HG02981 (cell line): ENCODE measurements at regions not wholly inside any gene's neighbourhood (a gene's known extent, or its start where the extent isn't known, plus 50 kb on each side); places are given as distances from the start of the nearest gene placed in this dataset.
"Not testable (repeated sequence)": the region's sequence is repeated elsewhere in the genome, so short reads cannot be mapped to it uniquely, and the experiment has no call there.

ENCODE experiments used
- ATAC-seq: cut with Tn5 transposase; IDR thresholded peaks from one replicate; pipeline ENCODE4 v1.9.1; 2021; ENCODE audit warnings: mild to moderate bottlenecking, moderate library complexity; ENCODE audit not compliant: unreplicated experiment

DNA sequence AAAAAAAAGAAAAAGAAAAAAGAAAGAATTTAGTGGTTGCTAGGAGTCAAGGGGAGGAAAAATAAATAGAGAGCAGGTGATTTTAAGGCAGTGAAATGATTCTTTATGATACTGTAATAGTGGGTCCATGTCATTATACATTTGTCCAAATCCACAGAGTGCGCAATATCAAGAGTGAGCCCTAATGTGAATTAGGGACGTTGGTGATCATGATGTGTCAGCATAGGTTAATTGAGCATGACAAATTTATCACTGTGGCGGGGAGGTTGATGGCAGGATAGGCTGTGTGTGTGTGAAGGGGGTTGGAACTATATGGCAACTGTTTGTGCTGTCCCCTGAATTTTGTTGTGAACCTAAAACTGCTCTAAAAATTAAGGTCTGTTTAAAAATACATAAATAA is 357.8 kb downstream of the ICE1 start:
- no peak for ATAC-seq

DNA sequence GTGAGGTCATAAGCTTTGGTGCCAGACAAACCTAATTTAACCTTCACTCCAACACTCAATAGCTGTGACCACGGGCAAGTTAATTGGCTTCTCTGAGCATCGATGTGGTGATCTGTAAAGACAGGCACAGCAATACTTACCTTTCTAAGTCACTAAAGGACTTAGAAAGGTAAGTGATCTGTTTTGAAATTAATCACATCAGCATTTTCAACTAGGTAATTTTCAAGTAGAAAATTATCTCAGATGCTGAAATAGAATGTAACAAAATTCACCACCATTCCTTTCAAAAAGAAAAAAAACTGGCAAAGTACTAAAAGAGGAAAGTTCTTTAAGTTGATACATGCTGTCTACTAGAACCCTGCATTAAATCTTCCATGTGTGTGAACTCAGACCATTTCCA is 354.5 kb downstream of the ICE1 start:
- no peak for ATAC-seq

DNA sequence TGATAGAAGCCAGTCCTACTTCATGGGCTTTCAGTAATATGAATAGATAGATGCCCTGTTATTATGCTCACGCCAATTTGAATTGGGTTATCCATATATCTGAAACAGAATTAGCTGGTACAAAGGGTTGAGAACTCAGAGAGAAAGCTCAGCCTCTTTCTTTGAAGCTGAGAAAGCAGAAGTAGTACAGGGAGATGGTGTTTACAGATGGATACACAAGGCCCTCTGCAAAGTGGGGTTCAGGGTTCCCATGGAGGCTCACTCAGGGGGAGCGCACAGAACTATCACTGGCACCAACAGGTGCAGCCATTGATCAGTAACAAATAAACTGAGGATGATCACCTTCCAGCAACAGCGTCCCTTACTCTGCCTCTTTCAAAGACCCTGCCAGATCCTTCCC is 349.7 kb downstream of the ICE1 start:
- ATAC-seq, result no peak

DNA sequence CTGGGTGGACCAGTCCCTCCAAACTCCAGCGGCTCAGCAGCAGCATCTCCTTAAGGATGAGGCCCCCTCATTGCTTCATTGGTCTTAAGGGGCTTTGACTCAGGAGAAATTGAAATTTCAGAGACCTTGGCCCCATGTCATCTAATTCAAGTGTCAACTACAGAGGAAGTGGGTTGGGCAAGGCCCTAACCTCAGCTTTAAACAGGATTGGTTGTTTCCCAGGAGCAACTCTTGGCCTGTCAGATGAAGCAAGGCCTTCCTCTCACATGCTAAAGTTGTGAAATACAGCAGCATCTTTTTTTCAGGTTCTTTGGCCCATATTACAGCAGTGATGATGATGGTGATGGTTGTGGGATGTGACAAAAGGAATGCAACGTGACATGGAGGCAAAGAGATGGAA is 348.3 kb downstream of the ICE1 start:
- no peak for ATAC-seq

DNA sequence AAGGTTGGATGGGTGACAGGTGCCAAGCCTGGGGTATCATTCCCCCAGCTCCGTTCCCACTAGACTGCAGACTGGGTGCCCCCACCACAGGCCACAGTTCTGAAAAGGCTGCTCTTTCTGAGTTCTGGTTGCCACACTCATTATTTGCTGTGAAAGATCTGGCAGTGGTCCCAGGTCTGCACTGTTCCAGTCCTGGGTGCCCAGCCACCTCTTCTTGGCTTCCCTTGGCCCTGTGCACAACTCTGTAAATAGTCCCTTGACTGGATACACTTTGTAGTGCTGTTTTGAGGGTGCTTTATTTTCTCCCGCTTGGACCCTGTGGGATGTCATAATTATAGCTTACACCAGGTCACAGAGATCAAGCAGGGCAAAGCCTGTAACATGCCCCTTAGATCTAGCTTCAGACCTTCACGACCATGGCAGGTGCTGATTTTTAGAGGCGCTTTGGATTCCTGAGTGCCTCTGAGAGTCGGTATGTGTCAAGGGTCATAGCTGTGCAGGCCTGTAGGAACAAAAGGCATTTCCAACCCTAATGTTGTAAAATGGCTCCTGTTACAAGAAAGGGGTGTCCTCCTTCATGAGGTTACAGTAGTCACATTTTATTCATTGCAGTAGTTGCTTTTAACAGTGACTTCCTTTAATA is 344.9 kb downstream of the ICE1 start:
- ATAC-seq, result no peak

DNA sequence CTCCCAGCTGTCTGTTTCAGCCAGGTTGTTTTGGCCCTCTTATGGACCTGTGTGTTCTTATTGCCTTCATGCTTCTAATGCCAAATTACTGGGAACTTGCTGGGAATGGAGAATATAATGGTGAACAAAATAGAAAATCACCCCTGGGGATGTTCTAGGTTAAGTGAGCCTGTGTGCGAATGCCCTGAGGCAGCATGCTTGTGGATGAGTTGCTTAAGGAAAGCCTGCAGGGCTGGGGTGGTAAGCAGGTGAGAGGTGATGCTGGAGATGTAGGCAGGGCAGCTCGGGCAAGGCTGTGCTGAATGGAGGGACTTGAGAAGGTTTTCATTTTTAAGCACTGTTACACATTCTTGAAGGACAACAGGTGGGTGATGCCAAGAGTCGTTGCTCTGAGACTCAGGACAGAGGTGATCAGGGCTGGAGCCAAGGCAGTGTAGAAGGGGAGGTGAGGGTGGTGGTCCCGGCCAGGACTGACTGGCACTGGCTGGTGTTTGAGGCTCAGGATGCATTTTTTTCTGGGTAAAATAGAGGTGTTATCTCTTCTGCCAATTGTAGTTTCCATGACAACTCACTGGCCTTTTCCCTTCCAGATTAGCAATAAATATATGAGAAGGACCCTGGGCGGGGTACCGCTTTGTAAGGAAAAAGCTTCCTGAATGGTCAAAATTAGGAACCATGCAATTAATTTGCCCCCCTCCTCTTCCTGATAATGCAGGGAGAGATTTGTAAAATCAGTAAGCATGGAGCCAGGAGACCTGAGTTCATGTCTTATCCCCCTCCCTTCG is 342.8 kb downstream of the ICE1 start:
- no peak for ATAC-seq

DNA sequence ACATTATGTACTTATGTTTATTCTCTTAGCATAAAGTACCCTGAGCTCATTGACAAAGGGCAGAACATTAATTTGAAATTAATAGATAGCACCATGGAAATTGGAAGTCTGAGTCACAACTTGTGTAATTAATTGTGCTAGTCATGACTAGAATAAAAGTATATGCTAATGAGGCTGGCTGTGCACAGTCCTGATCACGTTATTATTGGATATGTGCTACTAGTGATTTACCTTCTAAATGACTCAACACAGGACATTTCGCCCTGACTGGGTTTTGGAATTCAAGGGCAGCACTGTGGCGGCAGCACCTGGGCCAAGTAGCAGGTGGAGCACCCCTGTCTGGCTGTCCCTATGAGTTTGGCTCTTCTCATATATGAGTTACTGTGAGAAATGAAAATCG is 341.8 kb downstream of the ICE1 start:
- ATAC-seq, result no peak

DNA sequence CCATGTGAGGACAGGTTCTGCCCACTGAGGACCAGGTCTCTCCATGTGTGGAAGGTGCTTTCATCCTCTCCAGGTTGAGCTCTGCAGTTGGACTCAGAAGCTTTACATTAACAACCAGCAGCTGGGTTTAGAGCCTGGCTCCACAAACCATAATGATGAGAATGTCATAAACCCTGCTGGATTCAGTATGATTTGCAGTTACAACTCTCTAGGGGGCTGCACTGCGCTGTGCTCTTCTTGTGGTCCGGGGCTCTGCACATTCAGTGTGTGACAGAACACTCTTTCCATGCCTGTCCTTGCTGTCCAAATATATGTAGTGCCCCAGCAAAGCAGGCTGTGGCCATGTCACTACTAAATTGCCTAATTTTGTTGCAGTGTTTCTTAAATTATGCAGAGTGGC is 334.3 kb downstream of the ICE1 start:
- ATAC-seq, result no peak

DNA sequence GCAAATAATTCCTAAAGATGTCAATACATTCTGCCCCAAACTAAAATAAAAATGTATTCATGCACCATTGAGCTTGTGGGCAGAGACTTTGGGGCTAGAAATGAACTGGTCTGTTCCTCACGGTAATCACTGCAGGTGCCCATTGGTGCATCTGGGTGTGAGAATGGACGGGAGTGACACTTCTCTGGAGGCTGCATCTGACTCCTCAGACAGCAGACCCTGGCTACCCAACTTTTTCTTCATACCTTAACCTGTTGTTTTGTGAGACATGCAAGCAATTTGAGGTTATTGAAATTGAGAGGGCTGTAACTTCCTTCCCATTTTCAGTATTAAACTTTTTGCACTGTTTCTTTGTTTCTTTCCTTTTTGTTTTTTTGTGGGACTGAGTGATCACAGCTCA is 333.4 kb downstream of the ICE1 start:
- peak; percentile 38 for ATAC-seq

DNA sequence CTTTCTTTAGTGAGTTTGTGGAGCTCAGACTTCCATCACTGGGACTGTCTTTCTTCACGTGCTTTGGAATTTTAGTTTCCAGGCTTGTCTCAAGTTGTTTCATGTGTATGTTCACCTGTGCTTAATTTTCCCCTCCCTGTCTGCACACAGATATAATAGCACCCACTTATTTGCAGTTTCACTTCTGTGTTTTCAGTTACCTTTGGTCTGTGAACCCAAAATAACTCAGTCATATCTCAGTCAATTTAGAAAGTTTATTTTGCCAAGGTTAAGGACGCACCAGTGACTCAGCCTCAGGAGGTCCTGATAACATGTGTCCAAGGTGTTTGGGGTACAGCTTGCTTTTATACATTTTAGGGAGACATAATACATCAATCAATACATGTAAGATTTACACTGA is 330.4 kb downstream of the ICE1 start:
- ATAC-seq, result peak; percentile 74

DNA sequence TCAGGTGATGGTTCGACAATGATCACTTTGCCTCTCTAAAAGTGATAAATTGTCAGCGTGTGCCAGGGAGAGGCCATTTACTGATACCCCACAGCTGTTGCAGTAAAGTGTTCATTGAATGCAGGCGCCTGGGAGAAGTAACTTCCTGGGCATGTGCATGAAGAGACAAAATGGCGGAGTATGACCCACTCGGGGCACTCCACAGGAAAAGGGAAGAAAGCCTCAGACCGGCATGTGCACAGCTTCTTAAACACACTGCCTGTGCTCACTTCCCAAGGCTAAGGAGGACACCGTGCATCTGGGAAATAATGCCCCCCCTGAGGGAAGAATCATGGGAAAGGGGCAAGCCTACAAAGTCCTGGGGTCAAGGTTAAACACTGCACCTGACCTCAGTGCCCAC is 329.5 kb downstream of the ICE1 start:
- ATAC-seq, result no peak

DNA sequence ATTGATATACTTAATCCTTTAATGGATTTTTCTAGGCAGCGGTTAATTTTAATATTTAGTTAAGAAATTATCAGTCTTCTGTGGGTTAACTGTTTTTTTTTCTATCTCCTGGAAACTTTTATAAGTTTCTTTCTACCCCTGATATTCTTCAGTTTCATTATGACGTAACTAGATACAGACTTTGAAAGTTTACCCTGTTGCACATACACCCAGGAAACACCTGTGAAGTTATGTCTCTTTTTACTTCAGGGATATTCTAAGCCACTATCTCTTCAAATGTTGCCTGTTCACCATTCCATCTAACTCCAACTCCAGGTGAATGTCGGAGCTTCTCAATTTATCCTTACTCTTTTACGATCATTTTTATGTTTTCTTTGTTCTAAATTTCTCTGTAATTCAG is 329.0 kb downstream of the ICE1 start:
- ATAC-seq, result peak; percentile 37

DNA sequence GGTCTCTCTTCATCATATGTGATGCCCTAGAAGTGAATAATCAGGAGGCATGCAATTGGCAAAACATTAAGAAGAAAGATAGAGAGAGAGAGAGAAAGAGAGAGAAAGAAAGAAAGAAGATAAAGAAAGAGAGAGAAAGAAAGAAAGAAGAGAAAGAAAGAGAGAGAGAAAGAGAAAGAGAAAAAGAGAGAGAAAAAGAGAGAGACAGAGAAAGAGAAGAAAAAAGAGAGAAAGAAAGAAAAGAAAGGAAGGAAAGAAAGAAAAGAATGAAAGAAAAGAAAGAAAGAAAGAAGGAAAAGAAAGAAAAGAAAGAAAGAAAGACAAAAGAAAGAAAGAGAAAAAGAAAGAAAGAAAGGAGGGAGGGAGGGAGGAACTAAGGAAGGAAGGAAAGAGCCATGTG is 318.9 kb downstream of the ICE1 start:
- no peak for ATAC-seq

DNA sequence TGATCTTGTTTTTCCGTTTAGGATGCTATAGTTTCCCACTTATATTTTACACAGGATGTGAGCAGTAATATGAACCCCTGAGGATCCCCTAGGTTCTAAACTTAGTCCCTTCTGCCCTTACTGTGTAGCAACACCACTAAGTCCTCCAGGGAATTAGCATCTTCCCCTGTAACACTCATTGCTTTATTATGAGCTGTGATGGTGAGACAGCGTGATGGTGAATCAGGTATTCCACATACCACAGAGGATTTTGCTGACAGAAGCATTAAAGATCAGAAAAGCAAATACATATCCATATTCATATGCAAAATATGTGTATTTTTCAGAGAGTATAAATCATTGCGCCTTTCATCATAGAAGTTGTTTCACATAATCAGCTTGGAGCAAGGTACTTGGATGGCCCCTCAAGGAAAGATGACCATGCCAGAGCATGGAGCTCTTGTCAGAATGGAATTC is 317.0 kb downstream of the ICE1 start:
- ATAC-seq, result no peak

DNA sequence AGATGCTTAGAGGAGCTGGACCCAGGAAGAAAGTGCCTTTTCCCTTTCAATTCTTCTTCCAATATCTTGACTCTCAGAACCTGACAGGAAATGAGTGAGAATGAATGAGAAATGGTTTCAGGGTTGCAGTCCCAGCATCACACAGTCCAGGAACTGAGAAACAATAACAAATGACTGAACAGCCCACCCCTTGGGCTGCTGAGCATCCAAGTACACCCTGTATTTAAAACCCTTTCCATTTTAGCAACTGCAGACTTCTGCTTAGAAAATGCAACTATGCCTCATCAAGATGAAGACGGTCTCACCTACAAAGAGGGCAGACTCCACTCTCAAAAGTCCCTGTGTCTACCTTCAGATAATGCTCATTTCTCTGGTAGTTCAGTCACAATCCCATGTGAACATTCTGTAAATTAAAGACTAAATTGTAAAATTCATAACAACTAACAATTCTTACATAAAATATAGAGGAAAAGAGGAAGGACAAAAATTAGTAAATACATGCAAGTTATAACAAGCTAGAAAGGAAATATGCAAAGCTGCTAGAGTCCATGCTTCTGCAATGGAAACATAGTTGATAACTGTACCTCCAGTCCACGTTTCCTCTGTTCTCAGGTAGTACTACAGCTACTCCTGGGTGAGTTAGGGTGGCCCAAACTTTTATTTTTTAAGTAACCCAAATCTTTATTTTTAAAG is 316.5 kb downstream of the ICE1 start:
- ATAC-seq, result peak; percentile 78

DNA sequence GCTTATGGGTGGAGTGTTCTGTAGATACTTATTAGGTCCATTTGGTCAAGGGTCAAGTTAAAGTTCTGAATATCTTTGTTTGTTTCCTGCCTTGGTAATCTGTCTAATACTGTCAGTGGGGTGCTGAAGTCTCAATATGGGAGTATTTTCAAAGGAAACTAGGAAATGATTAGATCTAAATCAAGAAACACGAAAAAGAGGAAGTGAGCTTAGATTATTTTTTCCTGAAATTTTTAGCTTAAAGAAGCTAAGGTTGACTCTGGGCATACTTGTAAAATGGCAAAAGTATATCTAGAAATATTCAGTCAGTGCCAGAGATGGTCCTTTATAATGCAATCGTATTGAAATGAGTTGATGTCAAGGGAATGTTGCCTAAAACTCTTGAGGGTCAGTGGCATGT is 313.5 kb downstream of the ICE1 start:
- no peak for ATAC-seq

DNA sequence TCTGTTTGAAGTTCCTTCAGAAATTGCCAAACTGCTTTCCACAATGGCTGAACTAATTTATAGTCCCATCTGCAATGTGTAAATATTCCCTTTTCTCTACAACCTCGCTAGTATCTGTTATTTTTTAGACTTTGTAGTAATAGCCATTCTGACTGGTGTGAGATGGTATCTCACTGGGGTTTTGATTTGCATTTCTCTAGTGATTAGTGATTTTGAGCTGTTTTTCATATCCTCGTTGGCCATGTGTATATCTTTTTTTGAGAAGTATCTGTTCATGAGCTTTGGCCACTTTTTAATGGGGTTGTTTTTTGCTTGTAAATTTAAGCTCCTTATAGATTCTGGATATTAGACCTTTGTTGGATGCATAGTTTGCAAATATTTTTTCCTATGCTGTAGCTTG is 310.6 kb downstream of the ICE1 start:
- not testable (repeated sequence) for ATAC-seq

DNA sequence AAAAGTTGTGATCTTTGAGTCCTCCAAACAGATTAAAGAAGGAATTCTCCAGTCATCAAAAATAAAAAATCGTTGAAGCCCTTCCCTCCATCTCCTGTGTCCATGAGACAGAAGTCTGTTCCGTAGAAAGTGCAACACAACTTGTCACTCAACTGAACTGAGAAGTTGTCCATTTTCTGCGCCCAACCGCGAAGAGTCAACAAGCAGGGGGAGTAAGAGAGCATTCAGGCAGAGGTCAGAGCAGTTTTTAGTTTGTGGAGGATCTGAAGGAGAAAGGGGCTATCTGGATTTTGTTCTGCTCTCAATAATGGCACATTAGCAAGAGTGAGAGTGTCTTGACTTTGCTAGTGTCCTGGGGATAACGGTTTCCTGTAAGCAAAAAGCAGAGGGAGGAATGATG is 303.9 kb downstream of the ICE1 start:
- no peak for ATAC-seq

DNA sequence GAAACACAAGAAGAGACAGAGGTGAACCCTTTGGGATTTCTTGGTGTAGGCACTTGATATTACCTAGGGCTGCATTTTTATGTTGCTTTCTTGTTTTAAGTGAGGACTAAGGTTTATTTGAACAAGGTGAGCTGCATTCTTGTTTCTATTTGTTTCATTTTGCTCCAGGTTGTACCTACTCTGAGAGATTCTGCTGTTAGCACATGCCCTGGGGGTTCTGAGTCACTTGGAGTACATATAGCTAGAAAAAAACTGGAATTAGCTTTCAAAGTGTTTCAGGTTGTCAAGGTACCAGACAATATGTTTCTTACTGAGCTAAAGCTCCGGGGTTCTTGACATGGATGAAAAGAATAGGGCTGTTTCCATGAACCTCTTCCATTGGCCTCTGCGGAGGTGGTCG is 299.4 kb downstream of the ICE1 start:
- no peak for ATAC-seq

DNA sequence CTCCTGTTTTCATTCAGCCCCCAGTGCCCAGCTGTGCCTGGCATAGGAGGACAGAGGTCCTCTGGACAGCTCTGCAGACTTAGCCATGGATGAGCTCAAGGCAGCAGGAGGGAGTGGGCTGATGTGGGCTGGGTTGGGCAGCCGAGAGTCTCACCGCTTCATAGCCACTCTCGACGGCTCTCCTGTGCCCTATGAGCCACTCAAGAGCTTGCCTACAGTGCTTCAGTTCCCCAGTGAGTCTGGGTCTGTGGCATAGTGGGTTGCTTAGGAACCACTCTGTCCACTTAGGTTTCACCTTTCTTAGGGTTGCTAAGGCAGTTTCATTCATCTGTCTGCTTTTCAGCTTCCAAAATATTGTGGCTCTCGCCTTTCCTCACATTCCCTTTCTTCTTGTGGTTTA is 296.8 kb downstream of the ICE1 start:
- ATAC-seq, result no peak

DNA sequence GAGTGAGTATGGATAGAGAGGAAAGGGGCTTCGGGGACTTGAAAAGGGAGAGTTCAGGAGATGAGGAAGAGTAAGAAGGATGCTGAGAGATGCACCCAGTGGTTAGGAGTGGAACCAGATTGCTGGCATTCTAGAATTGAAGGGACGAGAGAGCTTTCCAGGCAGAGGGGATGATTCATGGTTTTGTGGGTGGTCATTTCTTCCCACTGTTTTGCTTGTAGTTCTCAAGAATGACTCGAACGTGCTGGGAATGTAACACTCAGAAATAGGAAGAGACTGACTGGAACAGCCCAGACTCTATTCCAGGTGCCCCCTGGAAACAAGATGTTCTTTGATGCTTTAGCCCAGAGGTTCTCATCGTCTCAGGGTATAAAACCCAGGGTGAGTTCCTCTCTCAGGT is 294.2 kb downstream of the ICE1 start:
- ATAC-seq, result no peak

DNA sequence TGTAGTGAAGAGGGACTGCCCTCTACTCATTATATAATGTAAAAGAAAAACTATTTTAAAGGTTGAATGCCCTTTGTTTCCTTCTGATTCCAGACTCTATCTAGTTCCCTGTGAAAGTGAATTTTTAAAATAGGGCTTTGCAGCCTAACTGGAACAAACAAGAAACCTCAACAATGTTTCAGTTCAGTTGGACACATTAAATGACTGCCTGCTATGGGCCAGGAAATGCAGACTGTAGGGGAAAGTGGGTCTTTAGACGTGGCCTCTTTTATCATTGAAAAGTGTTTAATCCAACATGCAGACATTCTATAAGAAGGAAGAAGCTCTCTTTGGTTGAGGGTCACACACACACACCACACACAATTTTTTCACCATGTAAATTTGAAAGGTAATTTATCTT is 289.1 kb downstream of the ICE1 start:
- ATAC-seq, result no peak
